Stimulated activated CD8-positive, alpha-beta memory T cell treated with anti-CD3 and anti-CD28 coated beads, Interleukin-2, amount 100 ng/mL, for 48 hours (primary cell): ENCODE measurements at regions not wholly inside any gene's neighbourhood (a gene's known extent, or its start where the extent isn't known, plus 50 kb on each side); places are given as distances from the start of the nearest gene placed in this dataset.
A peak's percentile ranks its signal among the peaks of the same experiment; 100 is the strongest.

Source experiments
- DNase-seq, 2 donors: peaks; one replicate each; pipeline ENCODE4 v3.0.0-alpha.2; 2020; ENCODE audit warnings: low read depth in 2 of 2

DNA sequence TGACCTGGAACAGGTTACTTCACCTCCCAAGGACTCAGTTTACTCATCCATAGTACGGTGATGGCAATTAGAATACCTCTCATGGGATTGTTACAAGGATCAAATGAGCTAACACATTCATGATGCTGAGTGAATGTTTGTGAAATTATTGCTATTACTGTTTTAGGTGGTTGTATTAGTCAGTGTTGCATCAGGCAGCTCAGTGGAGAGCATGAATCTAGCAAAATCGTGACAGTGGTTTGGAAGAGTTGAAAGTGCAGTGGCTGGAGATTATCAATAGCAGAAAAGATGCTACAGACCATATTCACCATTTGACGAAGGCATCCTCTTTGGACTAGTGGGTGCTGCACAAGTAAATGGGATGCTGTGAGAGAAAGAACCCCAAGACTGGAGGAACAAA, 50.4 kb upstream of the CTNNBL1 start:
- no peak for DNase-seq

DNA sequence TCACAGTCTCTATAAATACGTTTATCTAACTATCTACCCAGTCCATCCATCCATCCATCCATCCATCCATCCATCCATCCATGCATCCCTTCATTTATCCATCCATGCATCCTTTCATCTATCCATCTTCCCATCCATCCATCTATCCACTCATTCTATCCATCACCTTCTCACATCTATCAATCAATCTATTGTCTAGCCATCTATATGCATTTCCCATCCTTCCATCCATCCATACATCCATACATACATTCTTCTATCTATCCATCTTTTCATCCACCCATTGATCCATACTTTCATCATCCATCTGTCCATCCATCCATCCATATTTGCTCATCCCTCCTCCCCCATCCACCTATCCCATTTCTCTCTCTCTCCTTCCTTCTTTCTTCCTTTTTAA, 51.6 kb upstream of the CTNNBL1 start:
- DNase-seq: no peak

DNA sequence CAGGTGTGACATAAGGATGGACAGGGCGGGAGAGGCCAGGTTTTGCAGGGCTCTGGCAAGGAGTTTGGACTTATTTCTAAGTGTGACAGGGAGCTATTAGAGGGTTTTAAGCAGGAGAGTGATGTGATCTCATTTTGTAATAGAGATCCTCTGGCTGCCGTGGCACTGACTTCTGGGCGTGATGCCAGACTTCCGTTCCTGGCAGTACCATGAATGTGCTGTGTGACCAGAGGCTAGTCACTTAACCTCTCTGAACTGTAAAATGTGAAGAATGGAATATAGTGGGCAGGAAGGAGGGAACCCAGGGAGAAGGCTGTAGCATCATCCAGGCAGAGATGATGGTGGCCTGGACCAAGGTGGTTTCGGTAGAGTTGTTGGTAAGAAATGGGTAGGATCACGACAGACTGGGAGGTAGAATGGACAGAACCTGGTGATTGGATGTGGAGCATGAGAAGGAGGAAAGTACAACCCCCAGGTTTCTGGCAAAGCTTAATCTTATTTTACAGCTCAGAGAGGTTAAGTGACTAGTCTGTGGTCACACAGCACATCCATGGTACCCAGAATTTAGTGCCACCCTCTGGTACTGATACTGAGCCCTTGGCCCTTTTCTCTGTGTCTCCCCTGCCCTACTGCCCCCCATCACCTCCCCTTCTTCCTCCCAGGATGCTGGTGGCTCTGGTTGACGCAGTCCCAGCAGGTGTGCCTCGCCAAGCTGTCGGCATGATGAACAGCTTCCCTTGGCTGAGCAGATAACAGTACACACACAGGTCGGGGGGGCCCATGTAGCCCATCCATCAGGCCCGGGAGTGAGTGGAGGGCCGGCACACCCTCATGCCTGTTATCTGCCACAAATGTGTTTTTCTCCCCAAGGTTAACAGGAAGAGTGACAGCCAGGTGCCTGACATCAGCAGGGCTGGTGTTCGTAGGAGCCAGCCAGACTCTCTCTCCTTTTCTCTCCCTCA, 52.9 kb upstream of the CTNNBL1 start:
- no peak for DNase-seq

DNA sequence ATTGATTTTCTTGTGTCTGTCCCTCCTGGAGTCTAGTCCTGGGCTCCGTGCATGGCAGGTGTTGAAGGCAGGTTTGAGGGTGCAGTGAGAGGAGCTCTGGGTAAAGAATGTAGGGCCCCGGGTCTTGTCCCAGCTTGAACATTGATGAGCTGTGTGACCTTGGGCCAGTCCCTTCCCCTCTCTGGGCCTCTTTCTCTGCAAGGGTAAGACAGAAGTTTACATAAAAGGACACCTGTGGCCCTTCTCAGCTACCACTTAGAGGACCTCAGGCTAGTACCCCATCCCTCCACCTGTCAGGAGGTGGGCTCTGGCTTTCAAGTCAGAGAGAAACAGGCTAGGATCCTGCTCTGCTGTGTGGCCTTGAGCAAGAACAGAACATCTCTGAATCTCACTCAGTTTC, 55.3 kb upstream of the CTNNBL1 start:
- DNase-seq: no peak

DNA sequence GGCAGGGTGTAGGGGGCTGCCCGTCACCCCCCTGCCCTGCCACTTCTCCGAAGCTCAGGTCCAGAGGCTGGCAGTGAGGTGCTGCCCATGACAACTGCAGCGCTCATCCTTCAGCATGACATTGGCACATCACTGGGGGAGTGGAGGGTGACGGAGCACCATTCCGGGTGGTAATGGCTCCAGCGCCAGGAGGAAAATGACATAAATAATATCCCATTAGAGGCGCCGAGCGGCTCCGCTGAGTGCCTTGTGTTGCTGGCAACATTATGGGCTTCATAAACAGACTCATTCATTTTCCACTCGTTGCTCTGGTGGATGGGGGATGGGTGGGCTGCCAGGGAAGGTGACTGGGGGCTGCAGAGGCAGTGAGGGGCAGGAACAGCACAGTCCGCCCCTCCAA, 56.9 kb upstream of the CTNNBL1 start:
- no peak for DNase-seq

DNA sequence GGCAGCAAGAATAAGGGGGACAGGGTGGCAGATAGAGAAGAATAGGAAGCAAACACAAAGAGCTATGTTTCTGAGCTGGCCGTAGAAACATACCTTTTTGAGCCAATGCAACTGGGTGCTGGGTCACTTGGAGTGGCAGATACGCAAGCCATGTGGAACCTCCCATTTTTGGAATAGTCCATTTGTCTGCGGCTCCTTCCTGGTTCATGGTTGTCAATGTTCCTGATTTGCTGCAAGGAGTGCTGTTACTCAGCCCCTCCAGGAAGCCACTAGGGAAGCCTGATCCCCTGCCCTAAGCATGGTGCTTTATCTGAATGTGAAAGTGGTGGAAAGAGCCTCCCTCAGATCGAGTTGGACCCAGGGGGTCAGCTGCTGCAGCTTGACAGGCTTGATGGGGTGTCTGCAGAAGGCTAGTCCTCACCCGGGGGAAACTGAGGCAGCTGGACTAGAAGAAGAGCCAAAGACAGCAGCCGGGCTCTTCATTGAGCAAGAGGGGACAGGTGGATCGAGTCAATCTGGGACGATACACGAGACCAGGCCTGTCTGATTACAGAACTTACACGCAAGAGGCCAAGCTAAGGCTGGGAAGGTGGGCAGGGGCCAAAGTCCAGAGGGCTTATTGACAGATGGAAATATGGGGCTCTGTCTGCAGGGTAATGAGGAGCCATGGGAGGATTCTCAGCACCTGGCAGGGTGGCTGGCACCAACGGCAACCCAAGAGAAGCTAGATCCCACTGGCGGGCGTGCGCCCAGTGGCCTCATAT, 57.4 kb upstream of the CTNNBL1 start:
- no peak for DNase-seq

DNA sequence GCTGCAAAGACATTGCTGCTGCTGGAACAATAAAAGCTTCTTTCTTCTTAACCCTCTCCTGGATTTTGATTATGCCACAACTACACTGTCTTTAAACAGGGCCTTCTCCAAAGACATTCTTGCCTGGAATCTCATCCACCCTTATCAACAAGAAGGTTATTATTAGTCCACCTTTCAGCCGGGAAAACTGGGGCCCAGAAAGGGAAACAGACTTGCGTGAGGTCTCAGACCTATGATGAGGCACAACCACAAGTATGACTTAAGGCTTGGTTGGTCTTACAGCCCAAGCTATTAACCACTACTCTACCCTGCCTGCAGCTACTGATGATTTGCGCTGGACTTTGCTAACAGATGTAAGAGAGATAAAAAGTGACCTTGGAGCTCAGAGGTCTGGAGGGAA, 62.8 kb upstream of the CTNNBL1 start:
- no peak for DNase-seq

DNA sequence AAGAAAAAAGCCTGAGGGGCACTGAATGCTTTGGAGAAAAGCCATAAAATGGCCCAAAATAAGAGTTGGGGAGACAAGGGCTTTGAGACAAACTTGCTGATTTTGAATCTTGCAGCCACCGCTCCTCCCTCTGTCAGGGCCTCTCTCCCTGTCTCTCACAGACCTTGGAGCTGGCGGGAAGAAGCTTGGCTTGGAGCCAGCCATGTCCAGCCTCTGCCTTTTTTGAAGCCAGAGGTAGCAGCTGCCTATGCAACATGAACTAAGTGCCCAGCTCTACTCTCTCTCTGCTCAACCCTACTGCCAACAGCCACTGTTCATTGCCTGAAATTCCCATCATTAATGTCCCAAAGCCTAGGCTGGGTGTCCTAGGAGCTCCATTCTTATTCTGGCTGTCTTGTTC, 63.7 kb upstream of the CTNNBL1 start:
- no peak for DNase-seq

DNA sequence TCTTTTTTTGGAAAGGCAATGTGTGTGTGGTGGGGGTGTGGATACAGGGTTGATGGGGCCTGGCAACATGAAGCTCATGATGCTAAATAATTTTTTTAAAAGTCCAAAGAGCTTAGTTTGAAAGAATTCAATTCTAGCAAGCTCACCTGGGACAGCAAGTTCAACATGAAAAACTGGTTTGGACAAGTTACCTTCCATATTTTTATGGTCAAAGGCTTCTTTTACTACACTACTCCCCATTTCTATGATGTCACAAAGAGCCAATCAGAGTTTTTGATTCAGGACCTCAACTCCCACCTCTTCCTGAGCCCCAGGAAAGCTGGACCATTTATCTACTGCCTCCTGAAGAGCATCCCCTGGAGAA, 66.1 kb upstream of the CTNNBL1 start:
- DNase-seq: no peak

DNA sequence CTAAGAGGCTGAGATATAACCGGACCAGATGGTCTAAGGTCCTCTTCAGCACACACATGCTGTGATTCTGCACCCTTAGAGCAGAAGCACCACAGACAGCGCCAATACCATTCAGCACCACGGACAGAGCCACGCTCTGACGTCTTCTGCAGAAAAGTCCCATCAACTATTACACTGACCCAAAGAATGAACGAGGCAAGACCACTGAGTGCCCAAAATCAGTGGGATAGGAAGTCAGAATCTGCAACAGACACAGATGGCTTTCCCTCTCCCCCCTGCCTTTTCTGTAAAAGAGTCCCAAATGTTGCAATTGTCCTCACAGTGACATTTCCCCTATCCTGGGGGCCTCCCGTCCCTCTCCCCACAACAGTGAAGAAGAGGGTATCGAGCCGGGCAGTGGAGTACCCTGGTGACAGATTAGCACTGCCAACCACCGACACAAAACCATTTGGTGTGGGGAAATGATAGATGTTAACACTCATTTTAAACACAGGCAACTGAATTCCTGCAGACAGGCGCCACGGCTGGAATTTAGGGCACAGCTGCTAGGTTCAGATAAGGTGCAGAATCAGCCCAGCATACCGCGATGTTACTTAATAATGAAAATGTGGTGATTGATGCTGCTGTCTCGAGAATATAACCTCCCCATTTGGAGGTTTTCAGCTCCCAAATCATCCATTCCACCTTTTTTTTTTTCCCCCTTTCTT, 66.6 kb upstream of the CTNNBL1 start:
- DNase-seq: peak; percentile 21 to 34

DNA sequence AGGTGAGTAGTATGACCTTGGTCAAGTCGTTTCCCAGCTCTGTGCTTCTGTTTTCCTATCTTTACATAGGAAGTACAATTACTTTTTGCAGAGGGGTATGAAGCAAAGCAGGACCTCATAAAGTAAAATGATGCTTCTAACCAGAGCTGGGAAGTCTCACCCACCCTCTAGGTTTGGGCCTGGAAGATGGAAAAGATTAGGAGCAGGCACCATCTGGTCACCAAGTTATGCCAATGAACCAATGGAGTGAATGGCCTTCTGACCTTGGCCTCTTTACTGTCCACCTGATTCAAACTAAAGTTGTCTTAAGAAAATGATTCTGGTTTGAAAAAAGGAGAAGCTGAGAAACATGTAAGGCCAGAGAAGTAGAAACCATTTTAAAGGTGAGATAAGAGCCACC, 68.9 kb upstream of the CTNNBL1 start:
- no peak for DNase-seq

DNA sequence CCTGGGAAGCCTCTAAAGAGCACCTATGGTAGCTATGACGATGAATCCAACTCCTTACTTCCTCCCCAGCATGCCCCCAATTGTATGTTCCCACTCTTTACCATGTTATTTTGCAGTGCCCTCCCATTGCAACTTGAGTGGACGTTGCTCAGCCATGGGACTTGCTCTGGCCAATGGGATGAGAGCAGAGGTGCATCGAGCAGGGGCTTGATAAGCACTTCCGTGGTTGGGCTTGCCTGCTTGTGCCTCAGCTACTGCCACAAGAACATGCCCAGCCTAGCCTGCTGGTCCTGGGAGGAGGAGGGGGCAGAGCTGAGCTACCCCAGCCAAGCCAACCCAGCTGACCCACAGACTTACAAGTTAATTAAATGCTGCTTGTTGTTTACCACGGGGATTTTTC, 71.1 kb upstream of the CTNNBL1 start:
- DNase-seq: no peak

DNA sequence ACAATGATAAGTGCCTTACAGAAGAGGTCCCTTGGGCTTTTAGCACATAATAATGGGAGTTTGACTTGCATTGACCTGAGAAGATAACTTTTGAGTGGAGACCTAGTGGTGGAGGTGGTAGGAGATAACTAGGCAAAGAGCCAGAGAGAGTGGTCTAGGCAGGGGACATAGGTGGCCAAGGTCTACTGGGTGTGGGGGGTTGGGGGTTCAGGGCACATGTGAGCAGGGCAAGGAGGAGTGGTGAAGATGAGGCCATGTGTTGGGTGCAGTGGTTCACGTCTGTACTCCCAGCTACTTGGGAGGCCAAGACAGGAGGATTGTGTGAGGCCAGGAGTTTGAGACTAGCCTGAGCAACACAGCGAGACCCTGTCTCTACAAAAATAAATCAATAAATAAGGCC, 74.3 kb upstream of the CTNNBL1 start:
- DNase-seq: no peak

DNA sequence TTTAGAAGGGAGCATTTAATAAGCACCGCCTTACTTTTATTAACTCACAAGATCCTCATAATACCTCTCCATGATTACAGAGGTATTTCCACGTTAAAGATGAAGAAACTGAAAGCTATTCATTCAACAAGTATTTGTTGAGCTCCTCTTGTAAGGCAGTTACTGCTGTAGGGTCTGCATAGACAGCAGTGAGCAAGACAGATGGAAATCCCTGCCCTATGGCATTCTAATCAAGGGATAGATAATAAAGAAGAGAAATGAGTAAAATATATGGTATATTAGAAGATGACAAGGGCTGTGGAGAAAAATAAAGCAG, 77.8 kb upstream of the CTNNBL1 start:
- no peak for DNase-seq

DNA sequence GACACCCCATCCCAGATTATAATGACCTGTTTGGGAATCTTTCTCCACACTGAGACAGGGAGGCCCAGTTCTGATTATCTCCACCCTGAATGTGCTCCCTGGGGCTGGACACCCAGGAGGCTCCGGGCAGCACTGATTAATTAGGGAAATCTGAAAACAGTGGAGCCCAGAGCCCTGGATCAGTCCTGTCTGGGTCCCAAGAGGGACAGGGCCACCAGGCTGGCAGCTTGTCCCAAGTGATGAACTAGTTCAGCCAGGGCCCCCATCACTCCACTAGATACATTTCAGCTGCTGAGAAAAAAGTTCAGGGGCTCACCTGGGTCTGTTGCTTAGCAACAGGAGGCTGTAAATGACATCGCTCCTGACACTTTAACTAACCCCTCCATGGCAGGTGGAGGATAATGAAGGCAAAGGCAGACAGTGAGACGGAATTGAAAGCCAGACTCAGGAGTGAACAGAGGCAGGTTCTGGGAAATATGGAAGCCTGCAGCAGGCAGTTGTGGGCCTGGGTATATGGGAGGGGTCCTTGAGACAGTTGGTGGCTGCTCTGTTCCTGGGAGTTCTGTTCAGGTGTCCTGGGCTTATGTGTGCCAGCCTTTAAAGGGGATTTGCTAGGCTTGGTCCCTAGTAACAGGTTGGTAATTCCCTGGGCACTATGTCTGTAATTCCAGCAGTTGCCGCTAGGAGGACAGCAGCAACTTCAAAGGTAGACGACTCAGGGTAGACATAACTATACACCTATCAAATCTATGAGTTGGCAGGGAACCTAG, 78.3 kb upstream of the CTNNBL1 start:
- peak; percentile 24 to 49 for DNase-seq

DNA sequence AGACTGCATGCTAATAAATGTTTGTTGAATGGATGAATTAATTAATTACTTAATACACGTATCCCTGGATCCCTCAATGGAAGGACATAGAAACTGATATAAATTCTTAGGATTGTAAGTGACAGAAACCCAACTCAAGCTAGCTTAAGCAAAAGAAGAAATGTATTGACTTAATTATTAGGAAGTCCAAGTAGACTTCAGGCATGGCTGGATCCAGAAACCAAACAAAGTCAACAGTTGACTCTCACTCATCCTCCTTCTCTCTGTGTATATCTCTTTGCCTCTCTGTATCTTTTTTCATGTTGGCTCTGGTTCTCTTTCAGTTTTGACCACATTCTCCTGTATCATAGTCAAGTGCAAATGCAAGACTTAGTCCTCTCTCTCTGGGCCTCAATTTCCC, 82.0 kb upstream of the CTNNBL1 start:
- DNase-seq: no peak

DNA sequence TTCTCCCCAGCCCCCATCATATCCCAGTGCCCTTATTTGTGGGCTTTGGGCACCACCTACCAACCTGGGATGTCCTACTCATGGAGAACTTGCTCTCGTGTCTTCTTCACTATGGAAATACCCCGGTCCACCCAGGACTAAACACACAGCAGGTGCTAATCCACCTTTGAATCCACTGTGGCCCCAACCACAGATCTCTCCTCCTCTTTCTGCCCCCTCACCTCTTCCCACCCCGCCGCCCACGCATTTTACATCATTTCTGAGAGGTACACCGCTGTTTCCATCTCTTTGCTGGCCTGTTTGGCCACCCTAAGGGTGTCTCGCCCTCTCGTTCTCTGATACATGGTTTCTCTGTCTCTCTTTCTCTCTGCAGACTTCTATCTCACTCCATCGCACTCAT, 82.5 kb upstream of the CTNNBL1 start:
- no peak for DNase-seq

DNA sequence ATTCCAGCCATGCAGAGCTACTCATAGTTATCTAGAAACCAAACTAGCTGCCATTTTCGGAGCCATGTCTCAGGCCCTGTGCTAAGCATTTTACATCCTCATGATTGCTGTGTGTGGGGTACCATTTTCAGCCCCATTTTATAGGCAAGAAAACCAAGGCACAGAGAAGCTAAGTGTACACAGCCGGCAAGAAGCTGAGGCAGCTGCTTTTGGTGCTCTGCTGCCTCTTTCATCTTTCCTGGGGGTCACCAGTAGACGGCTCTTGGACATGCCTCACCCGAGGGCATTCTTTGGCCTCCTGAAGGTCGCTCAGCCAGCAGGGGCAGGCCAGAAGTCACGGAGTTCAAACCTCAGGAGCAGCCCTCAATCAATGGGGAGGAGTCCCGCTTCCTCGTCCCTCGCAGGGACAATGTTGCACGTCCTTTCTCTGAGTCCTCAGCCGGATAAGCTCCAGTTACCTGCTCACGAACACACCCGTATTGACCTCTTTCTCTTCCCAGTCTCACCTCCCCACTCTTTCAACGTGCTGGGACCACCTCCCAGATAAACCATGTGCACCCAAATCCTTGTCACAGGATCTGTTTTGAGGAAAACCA, 82.6 kb upstream of the BLCAP start:
- DNase-seq: no peak

DNA sequence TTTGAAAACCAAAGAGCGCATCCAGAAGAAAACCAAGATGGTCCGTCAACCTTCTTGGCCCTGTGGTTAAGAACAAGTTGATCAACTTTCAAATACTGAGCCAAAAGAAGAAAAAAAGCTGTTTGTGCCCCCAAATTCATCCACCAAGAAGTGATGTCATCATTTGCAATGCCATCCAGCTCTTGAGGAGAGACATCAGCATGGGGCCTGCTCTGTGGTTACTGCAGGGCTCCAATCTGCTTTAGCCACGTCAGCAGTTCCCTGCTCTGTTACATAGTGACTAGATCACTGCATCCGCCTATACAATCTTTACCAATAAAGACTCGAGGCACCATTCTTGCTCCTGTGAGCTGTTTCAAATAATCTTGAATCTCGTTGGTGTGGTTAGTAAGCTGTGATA, 75.0 kb upstream of the BLCAP start:
- DNase-seq: no peak

DNA sequence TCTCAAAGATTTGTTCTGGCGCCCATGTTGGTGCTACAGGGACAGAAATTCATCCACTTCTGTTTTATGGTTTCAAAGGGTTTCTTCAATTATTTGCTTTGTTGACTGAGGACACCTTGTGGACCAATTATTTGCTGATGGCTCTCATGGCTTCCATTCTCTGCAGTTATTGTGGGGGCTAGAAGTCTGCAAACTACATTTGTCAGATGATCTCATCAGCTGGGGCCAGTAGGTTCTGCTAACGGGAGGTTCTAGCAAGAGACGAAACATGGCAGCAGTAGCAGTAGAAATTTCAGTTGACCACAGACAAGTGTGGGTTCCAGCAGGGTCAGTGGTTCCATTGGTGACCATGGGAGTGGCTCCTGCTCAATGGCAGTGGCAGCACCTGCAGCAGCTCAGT, 72.8 kb upstream of the BLCAP start:
- DNase-seq: no peak

DNA sequence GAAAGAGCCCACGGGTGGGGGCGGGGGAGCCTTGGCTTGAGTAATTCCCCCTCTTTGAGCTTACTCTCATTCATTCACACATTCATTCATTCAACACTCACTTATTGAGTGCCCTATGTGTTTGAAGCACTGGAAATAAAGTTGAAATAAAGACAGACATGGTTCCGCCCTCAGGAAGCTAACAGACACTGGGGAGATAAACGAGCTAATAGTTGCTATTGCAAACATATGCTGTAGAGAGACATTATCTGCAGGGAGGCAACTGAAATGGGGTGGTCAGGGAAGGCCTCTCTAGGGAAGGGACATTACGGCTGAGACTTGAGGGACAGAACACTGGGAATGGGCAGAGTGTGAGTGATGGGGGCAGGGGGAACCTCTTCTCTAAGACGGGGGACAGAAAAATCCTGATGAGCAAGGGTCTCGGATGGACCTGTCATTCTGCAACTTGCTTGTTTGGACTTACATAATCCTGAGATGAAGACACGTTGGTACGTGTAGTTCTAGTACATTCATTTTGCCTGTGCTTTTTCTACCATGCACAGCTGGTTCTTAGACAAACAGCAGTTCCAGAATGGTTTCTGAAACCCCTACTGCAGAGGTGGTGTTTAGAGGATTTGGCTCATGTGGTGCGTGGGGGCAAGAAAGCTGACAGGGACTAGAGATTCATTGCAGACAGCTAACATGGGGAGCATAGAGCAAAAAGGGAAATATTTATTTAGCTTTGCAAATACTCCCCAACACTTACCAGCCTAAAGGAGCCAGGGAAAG, 71.1 kb upstream of the BLCAP start:
- DNase-seq: no peak
